ENCODE measurements at regions not wholly inside any gene's neighbourhood (a gene's known extent, or its start where the extent isn't known, plus 50 kb on each side); places are given as distances from the start of the nearest gene placed in this dataset.

- intact Hi-C loops (cut with DNase I): no loop called here
These were observed 62.6 kb upstream of the DHX15 start for GRCh38 chr4:24646798-24647460.

GRCh38 chr4:24650849-24651640, 66.7 kb upstream of the DHX15 start:
- 70 to 78% (median 73%) methylated on average over 2 of the region's 2 CpGs for WGBS, 4 donors
- no peak overlapping the region for H3K4me3 ChIP-seq

More at GRCh38 chr4:24646798-24647460, 62.6 kb upstream of the DHX15 start:
- Histone ChIP-seq H3K36me3 (replicated peaks in 1 of 2) (no peaks in the 10 kb centered on the region), H3K27me3 (no peaks in the 10 kb centered on the region), H3K27ac (no peak overlapping the region), H3K9me3 (replicated peaks in 1 of 3) (no peaks in the 10 kb centered on the region), H3K4me3 (no peak overlapping the region), H3K4me1 (replicated peaks in 1 of 2) (peaks cover 0 to 6% of the 10 kb centered on the region in 2 donors)
- TF ChIP-seq CTCF (IDR thresholded peaks at IDR 0.05) (no peak), POLR2A (IDR thresholded peaks at IDR 0.05) (no peak)
- no peak for DNase-seq
- 85 to 93% (median 89%) methylated on average over 4 to 5 of the region's 5 CpGs for WGBS, 4 donors

GRCh38 chr4:24655326-24655725, 71.0 kb upstream of the DHX15 start:
- WGBS, 4 donors: 67 to 76% (median 71%) methylated on average over 3 of the region's 3 CpGs
- H3K4me1 ChIP-seq (replicated peaks in 1 of 2): no peaks in the 10 kb centered on the region
- no peak for TF ChIP-seq POLR2A (IDR thresholded peaks at IDR 0.05)
- TF ChIP-seq CTCF (IDR thresholded peaks at IDR 0.05): no peak
- no peak for DNase-seq
- no peaks in the 10 kb centered on the region for H3K27me3 ChIP-seq
- no peak overlapping the region for H3K27ac ChIP-seq
- intact Hi-C loops (cut with DNase I): no loop called here
- H3K9me3 ChIP-seq (replicated peaks in 1 of 3): no peaks in the 10 kb centered on the region
- no peaks in the 10 kb centered on the region for H3K36me3 ChIP-seq (replicated peaks in 1 of 2)
- H3K4me3 ChIP-seq: no peak overlapping the region

More at GRCh38 chr4:24650849-24651640, 66.7 kb upstream of the DHX15 start:
- Histone ChIP-seq H3K4me1 (replicated peaks in 1 of 2) (no peaks in the 10 kb centered on the region), H3K9me3 (replicated peaks in 1 of 3) (no peaks in the 10 kb centered on the region), H3K27ac (no peak overlapping the region), H3K36me3 (replicated peaks in 1 of 2) (no peaks in the 10 kb centered on the region), H3K27me3 (no peaks in the 10 kb centered on the region)
- intact Hi-C loops (cut with DNase I): no loop called here
- TF ChIP-seq POLR2A (IDR thresholded peaks at IDR 0.05) (no peak), CTCF (IDR thresholded peaks at IDR 0.05) (no peak)
- no peak for DNase-seq

GRCh38 chr4:24655971-24656370, 71.6 kb upstream of the DHX15 start:
- Histone ChIP-seq H3K4me3 (no peak overlapping the region), H3K36me3 (replicated peaks in 1 of 2) (no peaks in the 10 kb centered on the region), H3K27ac (no peak overlapping the region), H3K9me3 (replicated peaks in 1 of 3) (no peaks in the 10 kb centered on the region), H3K4me1 (replicated peaks in 1 of 2) (no peaks in the 10 kb centered on the region), H3K27me3 (no peaks in the 10 kb centered on the region)
- no peak for TF ChIP-seq POLR2A (IDR thresholded peaks at IDR 0.05)
- no peak for TF ChIP-seq CTCF (IDR thresholded peaks at IDR 0.05)
- intact Hi-C loops (cut with DNase I): no loop called here
- 56 to 79% (median 67%) methylated on average over 4 of the region's 4 CpGs for WGBS, 4 donors
- no peak for DNase-seq
